Stomach smooth muscle (tissue), 2 donors: ENCODE measurements at regions not wholly inside any gene's neighbourhood (a gene's known extent, or its start where the extent isn't known, plus 50 kb on each side); places are given as distances from the start of the nearest gene placed in this dataset.

Source experiments
- H3K27ac ChIP-seq: one replicate; pipeline ENCODE4 v1.7.0; 2013; ENCODE audit warnings: mild to moderate bottlenecking, low read length, inconsistent platforms
- H3K27me3 ChIP-seq, 2 donors: one replicate each; pipeline ENCODE4 v1.7.0; 2013; ENCODE audit warnings: low read length in 2 of 2; ENCODE audit not compliant: insufficient read depth in 2 of 2, control insufficient read depth in 1 of 2
- H3K36me3 ChIP-seq, 2 donors: one replicate each; pipeline ENCODE4 v1.7.0; 2013; ENCODE audit warnings: low read length in 2 of 2; ENCODE audit not compliant: control insufficient read depth in 2 of 2, insufficient read depth in 2 of 2
- H3K4me1 ChIP-seq: one replicate; pipeline ENCODE4 v1.7.0; 2013; ENCODE audit warnings: low read length; ENCODE audit not compliant: control insufficient read depth, insufficient read depth
- H3K4me3 ChIP-seq, 2 donors: one replicate each; pipeline ENCODE4 v1.7.0; 2013; ENCODE audit warnings: low read length in 2 of 2
- H3K9ac ChIP-seq, 2 donors: one replicate each; pipeline ENCODE4 v1.7.0; 2013; ENCODE audit warnings: low read length in 2 of 2, mild to moderate bottlenecking in 1 of 2
- H3K9me3 ChIP-seq, 2 donors: one replicate each; pipeline ENCODE4 v1.7.0; 2013; ENCODE audit warnings: low read length in 2 of 2; ENCODE audit not compliant: control insufficient read depth in 2 of 2
- donor health status: healthy.
- donor health status: Pancreatic carcinoma.

DNA sequence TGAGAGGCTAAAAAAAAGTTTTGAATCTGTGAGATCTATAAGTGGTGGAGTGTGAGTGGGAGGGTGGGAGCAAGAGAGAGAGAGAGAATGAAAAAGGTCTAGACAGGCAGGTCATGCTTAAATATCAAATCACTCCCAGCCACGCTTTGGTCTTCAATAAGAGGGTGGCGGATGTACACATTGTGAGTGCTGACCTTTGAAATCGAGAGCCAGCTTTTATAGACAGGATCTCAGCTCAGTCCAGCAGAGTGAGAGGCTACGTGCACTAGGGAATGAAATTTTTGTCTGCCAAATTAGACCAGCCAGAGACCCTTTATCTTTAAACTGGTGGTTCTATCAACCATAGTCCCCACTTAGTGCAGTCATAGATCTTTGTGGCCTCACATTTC lies 342.3 kb upstream of the PROK2 start:
- no peaks in the 10 kb centered on the region for H3K4me1 ChIP-seq
- no peaks in the 10 kb centered on the region for H3K9me3 ChIP-seq
- no peaks in the 10 kb centered on the region for H3K36me3 ChIP-seq
- H3K27me3 ChIP-seq: no peaks in the 10 kb centered on the region
- H3K27ac ChIP-seq: no peak overlapping the region
- H3K9ac ChIP-seq: no peak overlapping the region
- H3K4me3 ChIP-seq: no peak overlapping the region

DNA sequence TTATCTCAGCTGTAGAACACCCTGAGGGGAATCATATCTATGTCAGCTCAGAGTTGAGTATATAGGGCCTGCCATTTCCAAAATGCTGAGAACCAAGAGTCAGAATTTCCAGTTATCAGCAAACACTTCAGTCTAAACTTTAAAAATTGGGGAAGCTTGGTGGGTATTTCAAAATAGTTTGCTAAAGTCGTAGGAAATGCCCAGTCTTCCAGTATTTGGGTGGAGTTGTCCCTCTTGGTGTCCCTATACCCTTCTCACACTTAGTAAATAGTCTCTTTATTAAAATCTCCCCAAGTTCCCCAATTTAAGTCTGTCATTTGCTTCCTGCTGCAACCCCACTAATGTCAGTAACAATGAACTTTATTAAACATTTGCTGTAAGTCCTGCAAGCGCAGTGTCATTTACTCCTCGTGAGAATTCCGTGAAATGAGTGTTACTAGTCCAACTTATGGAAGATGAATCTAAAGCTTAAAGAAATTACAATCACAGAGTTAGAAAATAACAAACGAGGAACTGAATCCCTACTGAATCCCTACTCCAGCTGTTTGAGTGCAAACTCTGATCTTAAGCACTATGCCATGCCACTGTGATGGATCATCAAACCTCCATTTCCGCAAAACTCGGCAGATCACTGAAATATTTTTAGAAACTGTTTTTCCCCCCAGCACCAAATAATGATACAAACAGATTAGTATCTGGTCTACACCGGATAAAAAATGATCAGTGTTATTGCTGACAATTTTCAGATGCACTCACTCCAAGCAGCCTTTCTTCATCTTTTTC lies 341.7 kb upstream of the PROK2 start:
- no peaks in the 10 kb centered on the region for H3K36me3 ChIP-seq
- H3K27me3 ChIP-seq: no peaks in the 10 kb centered on the region
- H3K4me3 ChIP-seq: no peak overlapping the region
- no peaks in the 10 kb centered on the region for H3K4me1 ChIP-seq
- no peaks in the 10 kb centered on the region for H3K9me3 ChIP-seq
- H3K9ac ChIP-seq: no peak overlapping the region
- H3K27ac ChIP-seq: no peak overlapping the region

DNA sequence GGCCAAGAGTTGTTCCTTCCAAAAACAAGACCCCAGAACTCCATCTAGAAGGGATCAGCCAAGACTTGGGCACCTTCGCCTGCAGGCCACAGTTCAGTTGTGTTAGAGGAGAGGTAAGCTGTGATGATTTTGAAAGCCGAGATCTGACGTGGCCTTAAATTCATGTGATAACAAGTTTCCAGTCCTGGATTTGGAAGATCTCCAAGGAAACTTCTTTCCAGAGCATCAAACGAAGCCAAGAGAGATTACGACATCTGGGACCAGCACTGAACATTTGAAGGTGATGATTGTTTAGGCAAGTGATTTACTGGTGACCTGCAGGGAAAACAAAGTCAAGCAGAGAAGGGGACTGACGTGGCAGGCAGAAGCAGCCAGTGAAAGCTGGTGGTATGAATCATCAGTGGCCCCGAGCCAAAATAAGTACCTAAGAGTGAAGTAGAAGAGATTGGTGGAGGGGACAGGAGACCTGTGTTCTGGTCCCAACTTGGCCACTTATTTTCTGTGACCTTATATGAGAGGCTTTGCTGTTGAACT lies 339.0 kb upstream of the PROK2 start:
- Histone ChIP-seq H3K27me3 (no peaks in the 10 kb centered on the region), H3K9me3 (no peaks in the 10 kb centered on the region), H3K4me1 (no peaks in the 10 kb centered on the region), H3K36me3 (no peaks in the 10 kb centered on the region), H3K9ac (no peak overlapping the region), H3K4me3 (no peak overlapping the region), H3K27ac (no peak overlapping the region)

- H3K27ac ChIP-seq: no peak overlapping the region
Observed at GRCh38 chr3:72120806-72121778, 336.1 kb upstream of the PROK2 start.

DNA sequence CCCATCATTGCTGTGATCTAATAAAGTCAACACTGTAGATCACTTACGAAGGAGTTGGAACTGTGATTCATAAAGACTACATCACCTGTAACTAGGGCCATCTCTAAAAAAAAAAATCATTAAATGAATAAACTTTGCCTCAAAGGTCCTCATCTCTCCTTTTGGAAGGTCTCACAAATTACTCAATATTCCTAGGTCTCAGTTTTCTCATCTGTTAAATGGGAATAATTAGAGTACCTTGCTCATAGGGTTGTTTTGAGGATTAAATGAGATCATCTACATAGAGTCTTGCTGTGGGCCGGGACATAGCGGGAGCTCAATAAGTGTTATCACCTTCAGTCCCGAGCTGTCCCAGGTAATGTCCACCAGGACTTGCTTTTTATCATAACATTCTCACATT lies 335.1 kb upstream of the PROK2 start:
- H3K4me1 ChIP-seq: peaks cover 5% of the 10 kb centered on the region
- no peak overlapping the region for H3K9ac ChIP-seq
- no peaks in the 10 kb centered on the region for H3K9me3 ChIP-seq
- H3K36me3 ChIP-seq: no peaks in the 10 kb centered on the region
- H3K4me3 ChIP-seq: no peak overlapping the region
- H3K27me3 ChIP-seq: no peaks in the 10 kb centered on the region
- H3K27ac ChIP-seq: no peak overlapping the region

More at GRCh38 chr3:72120806-72121778, 336.1 kb upstream of the PROK2 start:
- Histone ChIP-seq H3K27me3 (no peaks in the 10 kb centered on the region), H3K4me3 (no peak overlapping the region), H3K9ac (no peak overlapping the region), H3K4me1 (peaks cover 4% of the 10 kb centered on the region), H3K9me3 (no peaks in the 10 kb centered on the region), H3K36me3 (no peaks in the 10 kb centered on the region)

DNA sequence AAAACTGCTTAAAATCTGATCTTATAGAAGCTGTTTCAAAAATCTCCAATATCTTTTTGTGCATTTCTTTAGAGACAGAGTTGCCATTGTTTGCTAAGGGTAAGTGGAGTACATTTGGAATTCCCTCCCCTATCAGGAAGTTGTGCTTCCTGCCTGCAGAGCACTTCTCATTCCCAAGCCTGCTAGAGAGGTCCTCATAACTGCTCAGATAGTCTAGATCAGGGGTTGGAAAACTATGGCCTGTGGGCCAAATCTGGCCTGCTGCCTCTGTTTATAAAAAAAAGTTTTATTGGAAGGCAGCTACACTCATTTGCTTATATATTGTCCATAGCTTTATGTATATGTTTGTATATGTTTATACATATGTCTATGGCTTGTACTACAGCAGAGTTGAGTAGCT lies 333.7 kb upstream of the PROK2 start:
- Histone ChIP-seq H3K4me1 (peaks cover 14% of the 10 kb centered on the region), H3K27me3 (no peaks in the 10 kb centered on the region), H3K9ac (no peak overlapping the region), H3K4me3 (no peak overlapping the region), H3K9me3 (no peaks in the 10 kb centered on the region), H3K27ac (no peak overlapping the region), H3K36me3 (no peaks in the 10 kb centered on the region)

- Histone ChIP-seq H3K4me1 (peaks cover 18% of the 10 kb centered on the region), H3K9ac (no peak overlapping the region), H3K27me3 (no peaks in the 10 kb centered on the region), H3K36me3 (no peaks in the 10 kb centered on the region), H3K9me3 (no peaks in the 10 kb centered on the region), H3K27ac (no peak overlapping the region), H3K4me3 (no peak overlapping the region)
Observed at GRCh38 chr3:72116226-72116625, 331.3 kb upstream of the PROK2 start.

- H3K4me3 ChIP-seq: no peak overlapping the region
- H3K4me1 ChIP-seq: peaks cover 18% of the 10 kb centered on the region
- H3K27me3 ChIP-seq: no peaks in the 10 kb centered on the region
- no peaks in the 10 kb centered on the region for H3K36me3 ChIP-seq
- H3K9me3 ChIP-seq: no peaks in the 10 kb centered on the region
- H3K9ac ChIP-seq: no peak overlapping the region
- no peak overlapping the region for H3K27ac ChIP-seq
Observed at GRCh38 chr3:72115307-72115706, 330.4 kb upstream of the PROK2 start.

DNA sequence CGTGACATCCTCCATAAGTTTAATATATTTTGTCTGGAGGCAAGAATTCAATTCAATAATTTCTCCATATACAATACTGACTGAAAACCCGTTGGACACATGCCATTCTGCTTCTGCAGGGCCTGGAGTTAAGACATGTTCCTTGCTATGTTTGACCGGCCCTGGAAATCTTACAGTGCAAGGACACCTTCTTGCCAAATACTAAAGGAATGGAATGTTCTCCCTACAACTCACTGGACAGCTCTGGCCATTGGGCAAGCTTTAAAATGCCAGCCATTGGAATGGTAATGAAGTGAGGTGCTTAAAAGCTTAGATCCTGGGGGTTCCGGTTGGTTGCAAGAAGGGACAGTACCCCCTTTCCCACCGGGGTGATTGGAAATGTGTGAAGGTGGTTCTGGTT lies 329.8 kb upstream of the PROK2 start:
- no peak overlapping the region for H3K9ac ChIP-seq
- no peaks in the 10 kb centered on the region for H3K36me3 ChIP-seq
- peaks cover 20% of the 10 kb centered on the region for H3K4me1 ChIP-seq
- no peak overlapping the region for H3K4me3 ChIP-seq
- H3K27me3 ChIP-seq: no peaks in the 10 kb centered on the region
- H3K9me3 ChIP-seq: no peaks in the 10 kb centered on the region
- no peak overlapping the region for H3K27ac ChIP-seq

DNA sequence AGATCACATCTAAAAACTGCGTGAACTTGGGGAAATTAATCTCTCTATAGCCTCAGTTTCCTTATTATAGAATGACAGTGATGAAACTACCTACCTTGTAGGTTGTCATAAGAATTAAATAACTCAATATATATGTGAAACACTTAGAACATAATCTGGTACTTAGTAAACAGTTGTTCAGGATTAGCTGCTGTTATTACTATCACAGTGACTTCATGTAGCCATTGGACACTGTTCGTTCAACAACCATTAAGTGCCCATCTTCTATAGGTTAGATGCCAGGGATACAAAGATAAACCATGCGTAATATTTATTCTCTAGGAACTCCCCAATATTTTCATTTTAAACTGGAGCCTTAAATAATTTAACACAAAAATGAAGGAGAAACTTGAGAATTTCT lies 329.0 kb upstream of the PROK2 start:
- Histone ChIP-seq H3K9me3 (no peaks in the 10 kb centered on the region), H3K27me3 (no peaks in the 10 kb centered on the region), H3K4me1 (peaks cover 20% of the 10 kb centered on the region), H3K27ac (no peak overlapping the region), H3K9ac (no peak overlapping the region), H3K36me3 (no peaks in the 10 kb centered on the region), H3K4me3 (no peak overlapping the region)
